ENCODE measurements at regions not wholly inside any gene's neighbourhood (a gene's known extent, or its start where the extent isn't known, plus 50 kb on each side); places are given as distances from the start of the nearest gene placed in this dataset.

DNA sequence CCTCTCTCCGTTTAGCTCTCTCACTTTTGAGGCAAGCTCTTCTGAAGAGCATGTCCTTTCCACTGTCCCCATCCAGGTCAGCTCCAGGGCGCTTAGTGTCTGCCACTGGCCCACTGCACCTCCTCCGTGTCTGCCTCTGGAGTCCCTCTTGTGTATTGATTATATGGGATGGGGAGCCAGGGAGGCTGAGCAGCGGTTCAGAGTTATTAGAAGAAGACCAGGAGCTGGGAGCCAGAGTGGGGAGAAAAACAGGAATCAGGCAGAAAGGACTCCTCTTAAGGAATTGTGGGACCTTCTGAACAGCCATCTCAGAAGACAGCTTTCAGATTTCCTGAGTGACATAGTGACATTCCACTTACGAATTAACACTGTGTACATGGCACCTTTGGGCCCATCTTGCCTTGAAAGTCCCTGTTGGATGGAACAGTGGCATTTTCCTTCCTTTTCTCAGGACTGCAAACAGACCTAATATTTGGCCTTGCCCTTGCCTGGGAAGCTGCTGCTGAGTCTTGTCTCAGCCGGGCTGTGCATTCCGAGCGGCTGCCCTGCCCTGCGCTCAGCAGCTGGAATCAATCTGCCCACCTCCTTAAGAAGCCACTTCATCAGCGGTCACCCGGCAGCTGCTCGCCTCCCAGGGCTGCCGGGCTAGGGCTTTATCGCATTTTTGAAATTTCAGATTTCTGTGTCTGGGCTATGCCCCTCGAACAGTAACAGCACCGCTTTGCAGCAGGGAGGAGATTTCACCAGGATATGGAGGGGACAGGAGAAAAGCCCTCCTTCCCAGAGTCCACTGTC is 81.1 kb upstream of the PRKG1 start:
- Histone ChIP-seq H3K79me2 (ENCODE audit: insufficient read depth, low read length) (no peaks in the 10 kb centered on the region), H3K36me3 (replicated peaks in 1 of 2; ENCODE audit: control insufficient read depth in 1 of 2, insufficient read depth in 2 of 2, low read length in 2 of 2) (no peaks in the 10 kb centered on the region), H4K20me1 (ENCODE audit: insufficient read depth, low read length) (no peaks in the 10 kb centered on the region), H3K4me3 (replicated peaks in 1 of 3; ENCODE audit: insufficient read depth in 1 of 3, low read depth in 2 of 3, low read length in 3 of 3) (no peak overlapping the region), H3K4me1 (ENCODE audit: insufficient read depth, low read length) (0 out of 2 replicates have a peak, but pooled peaks cover 8% of the 10 kb centered on the region), H3K9ac (ENCODE audit: insufficient read depth, low read depth, low read length) (no peak overlapping the region), H3K27me3 (ENCODE audit: control insufficient read depth in 1 of 2, insufficient read depth in 2 of 2, low read length in 2 of 2) (peaks cover 6 to 49% of the 10 kb centered on the region in 2 experiments), H3K27ac (ENCODE audit: extremely low read length, insufficient read depth, low read length) (no peak overlapping the region), H2AFZ (ENCODE audit: low read length) (no peak overlapping the region), H3K9me3 (ENCODE audit: low read length) (no peaks in the 10 kb centered on the region), H3K4me2 (ENCODE audit: low read depth, low read length) (no peak overlapping the region)
- intact Hi-C loops (cut with micrococcal nuclease; ENCODE audit: unreplicated experiment) (loop anchor here (10.0 kb wide), 1 partner anchor 198 kb away; no protein-coding TSS in a partner anchor), in situ Hi-C loops (cut with HindIII; ENCODE audit: extremely low pct_ligation_motif_present, low pct_unique_long_range_greater_than_20kb) (loop anchor here (10.0 kb wide), 1 partner anchor 208 kb away; no protein-coding TSS in a partner anchor)
- ATAC-seq (peak; percentile 33; the same call in 2 of the 3 replicates), FAIRE-seq (no peak), DNase-seq (ENCODE audit: low spot score) (no peak)
- CTCF ChIA-PET (ENCODE audit: low intra/inter-chr PET ratio, low total read pairs), result no interaction called here
- 24% methylated on average over 10 of the region's 16 CpGs for WGBS (ENCODE audit: low lambda C conversion rate)
- BruUV-seq (replicated peaks), result no TSS peak
- POLR2A ChIA-PET, result no interaction called here
- TF ChIP-seq ZNF83 (CRISPR knock-in tag; IDR thresholded peaks at IDR 0.05; ENCODE audit: borderline replicate concordance) (no peak), ZNF678 (CRISPR knock-in tag; IDR thresholded peaks at IDR 0.05) (no peak), RXRB (CRISPR knock-in tag; IDR thresholded peaks at IDR 0.05; ENCODE audit: borderline replicate concordance) (no peak), ZIK1 (CRISPR knock-in tag; IDR thresholded peaks at IDR 0.05; ENCODE audit: borderline replicate concordance, low read depth) (no peak)
- TF ChIP-seq, protein P1, sequence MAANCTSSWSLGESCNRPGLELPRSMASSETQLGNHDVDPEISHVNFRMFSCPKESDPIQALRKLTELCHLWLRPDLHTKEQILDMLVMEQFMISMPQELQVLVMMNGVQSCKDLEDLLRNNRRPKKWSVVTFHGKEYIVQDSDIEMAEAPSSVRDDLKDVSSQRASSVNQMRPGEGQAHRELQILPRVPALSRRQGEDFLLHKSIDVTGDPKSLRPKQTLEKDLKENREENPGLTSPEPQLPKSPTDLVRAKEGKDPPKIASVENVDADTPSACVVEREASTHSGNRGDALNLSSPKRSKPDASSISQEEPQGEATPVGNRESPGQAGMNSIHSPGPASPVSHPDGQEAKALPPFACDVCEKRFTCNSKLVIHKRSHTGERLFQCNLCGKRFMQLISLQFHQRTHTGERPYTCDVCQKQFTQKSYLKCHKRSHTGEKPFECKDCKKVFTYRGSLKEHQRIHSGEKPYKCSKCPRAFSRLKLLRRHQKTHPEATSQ (CRISPR knock-in tag; IDR thresholded peaks at IDR 0.05; ENCODE audit: borderline replicate concordance), result no peak
- TF ChIP-seq, protein P2, sequence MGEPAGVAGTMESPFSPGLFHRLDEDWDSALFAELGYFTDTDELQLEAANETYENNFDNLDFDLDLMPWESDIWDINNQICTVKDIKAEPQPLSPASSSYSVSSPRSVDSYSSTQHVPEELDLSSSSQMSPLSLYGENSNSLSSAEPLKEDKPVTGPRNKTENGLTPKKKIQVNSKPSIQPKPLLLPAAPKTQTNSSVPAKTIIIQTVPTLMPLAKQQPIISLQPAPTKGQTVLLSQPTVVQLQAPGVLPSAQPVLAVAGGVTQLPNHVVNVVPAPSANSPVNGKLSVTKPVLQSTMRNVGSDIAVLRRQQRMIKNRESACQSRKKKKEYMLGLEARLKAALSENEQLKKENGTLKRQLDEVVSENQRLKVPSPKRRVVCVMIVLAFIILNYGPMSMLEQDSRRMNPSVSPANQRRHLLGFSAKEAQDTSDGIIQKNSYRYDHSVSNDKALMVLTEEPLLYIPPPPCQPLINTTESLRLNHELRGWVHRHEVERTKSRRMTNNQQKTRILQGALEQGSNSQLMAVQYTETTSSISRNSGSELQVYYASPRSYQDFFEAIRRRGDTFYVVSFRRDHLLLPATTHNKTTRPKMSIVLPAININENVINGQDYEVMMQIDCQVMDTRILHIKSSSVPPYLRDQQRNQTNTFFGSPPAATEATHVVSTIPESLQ (CRISPR knock-in tag; conservative IDR thresholded peaks at IDR 0.05), result no peak
- TF ChIP-seq, protein P3, sequence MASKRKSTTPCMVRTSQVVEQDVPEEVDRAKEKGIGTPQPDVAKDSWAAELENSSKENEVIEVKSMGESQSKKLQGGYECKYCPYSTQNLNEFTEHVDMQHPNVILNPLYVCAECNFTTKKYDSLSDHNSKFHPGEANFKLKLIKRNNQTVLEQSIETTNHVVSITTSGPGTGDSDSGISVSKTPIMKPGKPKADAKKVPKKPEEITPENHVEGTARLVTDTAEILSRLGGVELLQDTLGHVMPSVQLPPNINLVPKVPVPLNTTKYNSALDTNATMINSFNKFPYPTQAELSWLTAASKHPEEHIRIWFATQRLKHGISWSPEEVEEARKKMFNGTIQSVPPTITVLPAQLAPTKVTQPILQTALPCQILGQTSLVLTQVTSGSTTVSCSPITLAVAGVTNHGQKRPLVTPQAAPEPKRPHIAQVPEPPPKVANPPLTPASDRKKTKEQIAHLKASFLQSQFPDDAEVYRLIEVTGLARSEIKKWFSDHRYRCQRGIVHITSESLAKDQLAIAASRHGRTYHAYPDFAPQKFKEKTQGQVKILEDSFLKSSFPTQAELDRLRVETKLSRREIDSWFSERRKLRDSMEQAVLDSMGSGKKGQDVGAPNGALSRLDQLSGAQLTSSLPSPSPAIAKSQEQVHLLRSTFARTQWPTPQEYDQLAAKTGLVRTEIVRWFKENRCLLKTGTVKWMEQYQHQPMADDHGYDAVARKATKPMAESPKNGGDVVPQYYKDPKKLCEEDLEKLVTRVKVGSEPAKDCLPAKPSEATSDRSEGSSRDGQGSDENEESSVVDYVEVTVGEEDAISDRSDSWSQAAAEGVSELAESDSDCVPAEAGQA (IDR thresholded peaks at IDR 0.05; ENCODE audit: low read depth), result no peak
- TF ChIP-seq, protein P3 (CRISPR knock-in tag; IDR thresholded peaks at IDR 0.05; ENCODE audit: borderline replicate concordance), result no peak
- TF ChIP-seq, protein P4, sequence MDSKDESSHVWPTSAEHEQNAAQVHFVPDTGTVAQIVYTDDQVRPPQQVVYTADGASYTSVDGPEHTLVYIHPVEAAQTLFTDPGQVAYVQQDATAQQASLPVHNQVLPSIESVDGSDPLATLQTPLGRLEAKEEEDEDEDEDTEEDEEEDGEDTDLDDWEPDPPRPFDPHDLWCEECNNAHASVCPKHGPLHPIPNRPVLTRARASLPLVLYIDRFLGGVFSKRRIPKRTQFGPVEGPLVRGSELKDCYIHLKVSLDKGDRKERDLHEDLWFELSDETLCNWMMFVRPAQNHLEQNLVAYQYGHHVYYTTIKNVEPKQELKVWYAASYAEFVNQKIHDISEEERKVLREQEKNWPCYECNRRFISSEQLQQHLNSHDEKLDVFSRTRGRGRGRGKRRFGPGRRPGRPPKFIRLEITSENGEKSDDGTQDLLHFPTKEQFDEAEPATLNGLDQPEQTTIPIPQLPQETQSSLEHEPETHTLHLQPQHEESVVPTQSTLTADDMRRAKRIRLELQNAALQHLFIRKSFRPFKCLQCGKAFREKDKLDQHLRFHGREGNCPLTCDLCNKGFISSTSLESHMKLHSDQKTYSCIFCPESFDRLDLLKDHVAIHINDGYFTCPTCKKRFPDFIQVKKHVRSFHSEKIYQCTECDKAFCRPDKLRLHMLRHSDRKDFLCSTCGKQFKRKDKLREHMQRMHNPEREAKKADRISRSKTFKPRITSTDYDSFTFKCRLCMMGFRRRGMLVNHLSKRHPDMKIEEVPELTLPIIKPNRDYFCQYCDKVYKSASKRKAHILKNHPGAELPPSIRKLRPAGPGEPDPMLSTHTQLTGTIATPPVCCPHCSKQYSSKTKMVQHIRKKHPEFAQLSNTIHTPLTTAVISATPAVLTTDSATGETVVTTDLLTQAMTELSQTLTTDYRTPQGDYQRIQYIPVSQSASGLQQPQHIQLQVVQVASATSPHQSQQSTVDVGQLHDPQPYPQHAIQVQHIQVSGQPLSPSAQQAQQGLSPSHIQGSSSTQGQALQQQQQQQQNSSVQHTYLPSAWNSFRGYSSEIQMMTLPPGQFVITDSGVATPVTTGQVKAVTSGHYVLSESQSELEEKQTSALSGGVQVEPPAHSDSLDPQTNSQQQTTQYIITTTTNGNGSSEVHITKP (CRISPR knock-in tag; IDR thresholded peaks at IDR 0.05; ENCODE audit: low read depth), result no peak
